PC-3 (cell line): ENCODE measurements at regions not wholly inside any gene's neighbourhood (a gene's known extent, or its start where the extent isn't known, plus 50 kb on each side); places are given as distances from the start of the nearest gene placed in this dataset.

Experiments
- ATAC-seq: fragments of 200-7000 bp; cut with Tn5 transposase; 2 replicates; pipeline ENCODE4 v1.9.1; 2020; ENCODE audit warnings: mild to moderate bottlenecking, moderate library complexity
- BruUV-seq: library from RNA; stranded (reverse); fragments of 400-500 nt; replicated peaks from 2 replicates; lab custom pipeline; 2021; lab: Mats Ljungman, UMichigan
- CTCF ChIA-PET: fragments of 300-600 bp; sonication (Branson Sonifier 250); formaldehyde crosslinking; loops from one replicate; lab custom pipeline; 2022; ENCODE audit warnings: antibody characterized with exemption; lab: Charles Lee
- POLR2A ChIA-PET: fragments of 300-600 bp; sonication (Branson Sonifier 250); formaldehyde crosslinking; loops from one replicate; lab custom pipeline; 2022; ENCODE audit warnings: antibody characterized with exemption; ENCODE audit not compliant: unreplicated experiment; lab: Charles Lee
- DNase-seq: peaks from one replicate; pipeline ENCODE4 v3.0.0-alpha.2; 2015
- H2AFZ ChIP-seq: fragments of 300-600 bp; sonication (generic); 2 replicates; pipeline ENCODE4 v1.6.0; 2016; ENCODE audit warnings: antibody characterized with exemption, low read length
- H3F3A ChIP-seq: fragments of 300-600 bp; sonication (generic); one replicate; pipeline ENCODE4 v1.6.0; 2017; ENCODE audit warnings: antibody characterized with exemption, low read length, control low read depth, mild to moderate bottlenecking; ENCODE audit not compliant: unreplicated experiment
- H3K27ac ChIP-seq: fragments of 300-600 bp; sonication (generic); 2 replicates; pipeline ENCODE4 v1.5.1; 2016; ENCODE audit warnings: mild to moderate bottlenecking, low read length
- H3K27me3 ChIP-seq: fragments of 300-600 bp; sonication (generic); 2 replicates; pipeline ENCODE4 v1.6.1; 2016; ENCODE audit warnings: low read length, mixed read lengths
- H3K36me3 ChIP-seq: fragments of 300-600 bp; sonication (generic); 2 replicates; pipeline ENCODE4 v1.6.1; 2016; ENCODE audit warnings: low read depth, mixed run types, low read length, mixed read lengths
- H3K4me1 ChIP-seq: fragments of 300-600 bp; sonication (generic); 2 replicates; pipeline ENCODE4 v1.5.1; 2016; ENCODE audit warnings: low read length; ENCODE audit not compliant: insufficient read depth
- H3K4me2 ChIP-seq: fragments of 300-600 bp; sonication (generic); 2 replicates; pipeline ENCODE4 v1.6.0; 2016; ENCODE audit warnings: low read length
- H3K4me3 ChIP-seq: fragments of 300-600 bp; sonication (generic); 2 replicates; pipeline ENCODE4 v1.5.1; 2016; ENCODE audit warnings: mild to moderate bottlenecking, low read length, mixed read lengths
- H3K79me2 ChIP-seq: fragments of 300-600 bp; sonication (generic); 2 replicates; pipeline ENCODE4 v1.6.1; 2017; ENCODE audit warnings: low read length, mixed read lengths
- H3K9ac ChIP-seq: fragments of 300-600 bp; sonication (generic); 2 replicates; pipeline ENCODE4 v1.6.0; 2016; ENCODE audit warnings: mild to moderate bottlenecking, low read length
- H3K9me2 ChIP-seq: fragments of 300-600 bp; sonication (generic); replicated peaks from 2 replicates; pipeline ENCODE4 v1.6.1; 2016; ENCODE audit warnings: mixed run types, low read length, mixed read lengths
- H3K9me3 ChIP-seq: fragments of 300-600 bp; sonication (generic); 2 replicates; pipeline ENCODE4 v1.6.1; 2016; ENCODE audit warnings: low read length, mixed read lengths
- H4K20me1 ChIP-seq: fragments of 300-600 bp; sonication (generic); 2 replicates; pipeline ENCODE4 v1.6.1; 2016; ENCODE audit warnings: low read length, mixed read lengths
- EZH2 ChIP-seq: fragments of 300-600 bp; sonication (generic); IDR thresholded peaks from one replicate; pipeline ENCODE4 v1.6.1; 2017; ENCODE audit warnings: antibody characterized with exemption, mild to moderate bottlenecking, low read length; ENCODE audit not compliant: unreplicated experiment
- EZH2phosphoT487 ChIP-seq: fragments of 300-600 bp; sonication (generic); IDR thresholded peaks from 2 replicates; pipeline ENCODE4 v1.6.1; 2018; ENCODE audit warnings: mild to moderate bottlenecking, antibody characterized with exemption, low read length, borderline replicate concordance
- intact Hi-C: fragments of 100-400 bp; cut with micrococcal nuclease; formaldehyde crosslinking; loops from 2 replicates; pipeline ENCODE4 v1.9.0; 2023
- TF ChIP-seq, protein P1 (sequence below): fragments of 300-600 bp; sonication (generic); conservative IDR thresholded peaks from 2 replicates; pipeline ENCODE4 v1.5.1; 2017; ENCODE audit warnings: antibody characterized with exemption, low read depth, mild to moderate bottlenecking, low read length

DNA sequence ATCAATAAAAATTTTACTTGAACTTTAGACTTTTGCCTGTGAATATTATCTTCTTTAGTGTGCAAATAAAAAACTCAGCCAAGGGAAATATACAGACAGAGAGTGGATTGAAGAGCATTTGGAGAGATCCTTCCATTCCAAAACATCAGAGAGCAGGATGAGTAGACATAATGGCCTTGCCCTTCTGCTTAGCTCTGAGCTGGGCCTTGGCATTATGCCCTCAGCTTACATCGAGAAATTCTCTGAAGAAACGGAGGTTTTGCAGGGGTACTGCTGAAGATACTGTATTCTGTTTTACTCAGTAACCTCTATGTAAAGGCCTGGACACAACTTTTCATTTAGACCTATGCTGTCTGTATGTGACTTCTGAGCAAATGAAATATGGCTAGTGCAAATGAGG lies 317.4 kb downstream of the STIM2 start:
- no peak overlapping the region for H2AFZ ChIP-seq
- ATAC-seq (no peak), DNase-seq (no peak)
- H3F3A ChIP-seq, result no peaks in the 10 kb centered on the region
- H3K4me2 ChIP-seq, result no peak overlapping the region
- H3K27me3 ChIP-seq, result no peaks in the 10 kb centered on the region
- no peak overlapping the region for H3K4me3 ChIP-seq
- no peak overlapping the region for H3K9ac ChIP-seq
- no peaks in the 10 kb centered on the region for H3K79me2 ChIP-seq
- H3K36me3 ChIP-seq, result no peaks in the 10 kb centered on the region
- no peaks in the 10 kb centered on the region for H3K9me3 ChIP-seq
- H3K4me1 ChIP-seq, result no peaks in the 10 kb centered on the region
- H4K20me1 ChIP-seq, result no peaks in the 10 kb centered on the region
- H3K9me2 ChIP-seq, result no peaks in the 10 kb centered on the region
- TF ChIP-seq EZH2 (no peak), EZH2phosphoT487 (no peak)
- TF ChIP-seq, protein P1, sequence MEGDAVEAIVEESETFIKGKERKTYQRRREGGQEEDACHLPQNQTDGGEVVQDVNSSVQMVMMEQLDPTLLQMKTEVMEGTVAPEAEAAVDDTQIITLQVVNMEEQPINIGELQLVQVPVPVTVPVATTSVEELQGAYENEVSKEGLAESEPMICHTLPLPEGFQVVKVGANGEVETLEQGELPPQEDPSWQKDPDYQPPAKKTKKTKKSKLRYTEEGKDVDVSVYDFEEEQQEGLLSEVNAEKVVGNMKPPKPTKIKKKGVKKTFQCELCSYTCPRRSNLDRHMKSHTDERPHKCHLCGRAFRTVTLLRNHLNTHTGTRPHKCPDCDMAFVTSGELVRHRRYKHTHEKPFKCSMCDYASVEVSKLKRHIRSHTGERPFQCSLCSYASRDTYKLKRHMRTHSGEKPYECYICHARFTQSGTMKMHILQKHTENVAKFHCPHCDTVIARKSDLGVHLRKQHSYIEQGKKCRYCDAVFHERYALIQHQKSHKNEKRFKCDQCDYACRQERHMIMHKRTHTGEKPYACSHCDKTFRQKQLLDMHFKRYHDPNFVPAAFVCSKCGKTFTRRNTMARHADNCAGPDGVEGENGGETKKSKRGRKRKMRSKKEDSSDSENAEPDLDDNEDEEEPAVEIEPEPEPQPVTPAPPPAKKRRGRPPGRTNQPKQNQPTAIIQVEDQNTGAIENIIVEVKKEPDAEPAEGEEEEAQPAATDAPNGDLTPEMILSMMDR, result no peak
- CTCF ChIA-PET, result no interaction called here
- no TSS peak for BruUV-seq
- POLR2A ChIA-PET, result no interaction called here
- no peak overlapping the region for H3K27ac ChIP-seq
- intact Hi-C loops, result no loop called here

DNA sequence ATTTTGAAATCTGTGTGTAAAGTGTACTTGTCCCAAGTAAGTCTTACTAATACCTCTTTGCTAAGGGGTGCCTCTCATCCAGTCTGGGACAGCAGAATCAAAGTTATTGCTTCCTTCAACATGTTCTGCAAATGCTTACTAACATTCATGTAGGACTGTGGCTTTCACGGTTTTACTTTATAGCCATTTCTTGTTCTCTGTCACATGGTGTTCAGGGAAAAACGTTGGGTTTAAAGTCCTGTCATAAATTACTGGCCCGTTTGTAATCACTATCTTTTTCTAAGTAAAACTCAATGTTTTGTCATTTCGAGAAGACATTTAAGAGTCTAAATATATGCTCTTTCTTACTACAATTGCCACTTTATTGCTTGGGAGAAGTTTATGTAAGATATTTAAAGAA lies 321.1 kb downstream of the STIM2 start:
- H3K27ac ChIP-seq, result no peak overlapping the region
- no peaks in the 10 kb centered on the region for H4K20me1 ChIP-seq
- POLR2A ChIA-PET, result no interaction called here
- H2AFZ ChIP-seq, result no peak overlapping the region
- no peak for ATAC-seq
- intact Hi-C loops, result no loop called here
- H3K4me1 ChIP-seq, result no peaks in the 10 kb centered on the region
- BruUV-seq, result no TSS peak
- no peaks in the 10 kb centered on the region for H3K9me3 ChIP-seq
- TF ChIP-seq EZH2phosphoT487 (no peak), EZH2 (no peak)
- TF ChIP-seq, protein P1, result no peak
- H3K27me3 ChIP-seq, result no peaks in the 10 kb centered on the region
- H3K79me2 ChIP-seq, result no peaks in the 10 kb centered on the region
- H3K9me2 ChIP-seq, result no peaks in the 10 kb centered on the region
- H3K4me2 ChIP-seq, result no peak overlapping the region
- DNase-seq, result no peak
- no peak overlapping the region for H3K9ac ChIP-seq
- CTCF ChIA-PET, result no interaction called here
- H3F3A ChIP-seq, result no peaks in the 10 kb centered on the region
- no peak overlapping the region for H3K4me3 ChIP-seq
- no peaks in the 10 kb centered on the region for H3K36me3 ChIP-seq

DNA sequence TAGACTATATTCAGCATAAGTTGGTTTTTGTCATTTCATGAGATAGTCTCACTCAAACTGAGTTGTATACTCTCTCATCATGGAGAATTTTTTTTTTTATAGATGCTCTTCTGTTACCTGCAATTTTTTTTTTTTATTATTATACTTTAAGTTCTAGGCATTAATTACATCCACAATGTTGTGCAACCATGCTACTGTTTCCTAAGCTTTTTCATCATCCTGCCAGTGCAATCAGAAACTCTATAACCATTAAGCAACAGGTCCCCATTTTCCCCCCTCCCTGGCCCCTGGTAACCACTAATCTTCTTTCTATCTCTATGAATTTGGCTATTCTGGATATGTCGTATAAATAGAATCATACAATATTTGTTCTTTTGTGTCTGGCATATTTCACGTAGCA lies 321.6 kb downstream of the STIM2 start:
- POLR2A ChIA-PET, result no interaction called here
- TF ChIP-seq EZH2, result no peak
- TF ChIP-seq, protein P1, result no peak
- TF ChIP-seq EZH2phosphoT487, result no peak
- no peaks in the 10 kb centered on the region for H3K9me2 ChIP-seq
- ATAC-seq (no peak), DNase-seq (no peak)
- no peaks in the 10 kb centered on the region for H3K9me3 ChIP-seq
- BruUV-seq, result no TSS peak
- H3F3A ChIP-seq, result no peaks in the 10 kb centered on the region
- no peaks in the 10 kb centered on the region for H3K79me2 ChIP-seq
- H3K27me3 ChIP-seq, result no peaks in the 10 kb centered on the region
- no peak overlapping the region for H3K4me2 ChIP-seq
- CTCF ChIA-PET, result no interaction called here
- no peak overlapping the region for H3K27ac ChIP-seq
- intact Hi-C loops, result no loop called here
- H3K4me1 ChIP-seq, result no peaks in the 10 kb centered on the region
- H2AFZ ChIP-seq, result no peak overlapping the region
- H3K4me3 ChIP-seq, result no peak overlapping the region
- no peak overlapping the region for H3K9ac ChIP-seq
- H4K20me1 ChIP-seq, result no peaks in the 10 kb centered on the region
- H3K36me3 ChIP-seq, result no peaks in the 10 kb centered on the region
